Fibroblast of lung (primary cell): ENCODE measurements at regions not wholly inside any gene's neighbourhood (a gene's known extent, or its start where the extent isn't known, plus 50 kb on each side); places are given as distances from the start of the nearest gene placed in this dataset.

ENCODE experiments used
- EZH2 ChIP-seq: IDR thresholded peaks from 2 replicates; pipeline ENCODE4 v1.5.1; 2012; ENCODE audit warnings: low read length, control low read depth, mild to moderate bottlenecking; ENCODE audit errors: missing control alignments
- TF ChIP-seq, protein P1 (sequence below), 2 donors: IDR thresholded peaks in 1 of 2; conservative IDR thresholded peaks in 1 of 2; 1 replicate in 1 of 2; 2 replicates in 1 of 2; pipeline ENCODE4 v1.5.1; 2011 to 2012; ENCODE audit warnings: low read length in 2 of 2, control low read depth in 1 of 2, inconsistent platforms in 1 of 2, low read depth in 1 of 2, mild to moderate bottlenecking in 1 of 2

DNA sequence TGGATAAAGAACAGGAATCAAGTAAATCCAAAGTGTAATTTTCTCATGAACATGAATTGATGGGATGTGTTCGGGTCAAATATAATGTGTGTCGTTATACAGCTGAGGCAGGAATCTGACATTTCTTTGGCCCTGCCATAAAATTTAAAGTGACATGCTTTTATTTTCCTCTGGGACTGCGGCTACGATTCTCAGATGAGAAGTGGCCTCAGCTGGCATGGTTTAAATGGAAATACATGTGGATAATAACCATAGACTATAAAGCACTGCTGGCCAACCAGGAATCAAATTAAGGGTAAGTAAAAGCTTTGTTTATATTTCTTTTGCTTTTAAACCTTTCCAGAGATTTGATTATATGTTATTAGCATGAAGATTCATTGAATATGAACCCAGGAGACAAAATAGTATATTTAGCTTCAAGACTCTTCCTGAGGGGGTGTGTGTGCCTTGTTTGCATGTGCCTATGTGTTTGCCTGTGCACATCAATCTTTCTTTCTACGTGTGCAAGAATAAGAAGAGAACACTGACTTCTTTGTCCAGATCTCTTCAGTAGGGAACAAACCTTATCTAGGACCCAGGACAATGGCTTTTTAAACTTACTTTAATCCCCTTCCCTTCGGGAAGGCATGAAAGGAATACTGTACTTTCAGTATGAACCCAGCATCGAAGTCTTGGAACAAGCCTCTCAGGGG is 629.0 kb upstream of the PFKP start:
- TF ChIP-seq, protein P1, sequence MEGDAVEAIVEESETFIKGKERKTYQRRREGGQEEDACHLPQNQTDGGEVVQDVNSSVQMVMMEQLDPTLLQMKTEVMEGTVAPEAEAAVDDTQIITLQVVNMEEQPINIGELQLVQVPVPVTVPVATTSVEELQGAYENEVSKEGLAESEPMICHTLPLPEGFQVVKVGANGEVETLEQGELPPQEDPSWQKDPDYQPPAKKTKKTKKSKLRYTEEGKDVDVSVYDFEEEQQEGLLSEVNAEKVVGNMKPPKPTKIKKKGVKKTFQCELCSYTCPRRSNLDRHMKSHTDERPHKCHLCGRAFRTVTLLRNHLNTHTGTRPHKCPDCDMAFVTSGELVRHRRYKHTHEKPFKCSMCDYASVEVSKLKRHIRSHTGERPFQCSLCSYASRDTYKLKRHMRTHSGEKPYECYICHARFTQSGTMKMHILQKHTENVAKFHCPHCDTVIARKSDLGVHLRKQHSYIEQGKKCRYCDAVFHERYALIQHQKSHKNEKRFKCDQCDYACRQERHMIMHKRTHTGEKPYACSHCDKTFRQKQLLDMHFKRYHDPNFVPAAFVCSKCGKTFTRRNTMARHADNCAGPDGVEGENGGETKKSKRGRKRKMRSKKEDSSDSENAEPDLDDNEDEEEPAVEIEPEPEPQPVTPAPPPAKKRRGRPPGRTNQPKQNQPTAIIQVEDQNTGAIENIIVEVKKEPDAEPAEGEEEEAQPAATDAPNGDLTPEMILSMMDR (conservative IDR thresholded peaks at IDR 0.05 in 1 of 2, IDR thresholded peaks at IDR 0.05 in 1 of 2; ENCODE audit: low read depth in 1 of 2, low read length in 2 of 2): no peak
- TF ChIP-seq EZH2: no peak
